Osteocyte (in vitro differentiated cells): ENCODE measurements at regions not wholly inside any gene's neighbourhood (a gene's known extent, or its start where the extent isn't known, plus 50 kb on each side); places are given as distances from the start of the nearest gene placed in this dataset.

Source experiments
- DNase-seq: peaks from one replicate; pipeline ENCODE4 v3.0.0; 2021; ENCODE audit warnings: mixed read lengths; ENCODE audit not compliant: unreplicated experiment; ENCODE audit errors: extremely low spot score
- H3K27ac Mint-ChIP-seq: one replicate; pipeline ENCODE4 v1.8.0; 2021; ENCODE audit warnings: mild to moderate bottlenecking, mixed read lengths; ENCODE audit not compliant: unreplicated experiment
- H3K27me3 Mint-ChIP-seq: one replicate; pipeline ENCODE4 v1.8.0; 2021; ENCODE audit warnings: mixed read lengths; ENCODE audit not compliant: unreplicated experiment
- H3K36me3 Mint-ChIP-seq: one replicate; pipeline ENCODE4 v1.8.0; 2021; ENCODE audit warnings: mixed read lengths; ENCODE audit not compliant: unreplicated experiment
- H3K4me1 Mint-ChIP-seq: one replicate; pipeline ENCODE4 v1.8.0; 2021; ENCODE audit warnings: mixed read lengths; ENCODE audit not compliant: unreplicated experiment
- H3K4me3 Mint-ChIP-seq: one replicate; pipeline ENCODE4 v1.8.0; 2021; ENCODE audit warnings: mild to moderate bottlenecking, moderate library complexity, mixed read lengths; ENCODE audit not compliant: unreplicated experiment
- H3K9me3 Mint-ChIP-seq: one replicate; pipeline ENCODE4 v1.8.0; 2021; ENCODE audit warnings: mixed read lengths; ENCODE audit not compliant: unreplicated experiment
- CTCF ChIP-seq: fragments of 200-600 bp; sonication (generic); IDR thresholded peaks from 2 replicates; pipeline ENCODE4 v1.5.0; 2021; ENCODE audit warnings: antibody characterized with exemption, mild to moderate bottlenecking, moderate library complexity

- no peak overlapping the region for H3K27ac Mint-ChIP-seq
- TF ChIP-seq CTCF, result no peak
These were observed 478.3 kb upstream of the ISX start for GRCh38 chr22:34587357-34588356.

GRCh38 chr22:34588871-34589545 is 476.9 kb upstream of the ISX start:
- Mint-ChIP-seq H3K36me3 (no peaks in the 10 kb centered on the region), H3K4me1 (no peaks in the 10 kb centered on the region), H3K27ac (no peak overlapping the region), H3K4me3 (no peak overlapping the region), H3K27me3 (no peaks in the 10 kb centered on the region), H3K9me3 (peaks cover 32% of the 10 kb centered on the region)
- DNase-seq, result no peak
- TF ChIP-seq CTCF, result no peak

More at GRCh38 chr22:34587357-34588356, 478.3 kb upstream of the ISX start:
- Mint-ChIP-seq H3K36me3 (no peaks in the 10 kb centered on the region), H3K9me3 (peaks cover 42% of the 10 kb centered on the region), H3K4me1 (no peaks in the 10 kb centered on the region), H3K27me3 (no peaks in the 10 kb centered on the region), H3K4me3 (no peak overlapping the region)
- no peak for DNase-seq

GRCh38 chr22:34592123-34592740 is 473.7 kb upstream of the ISX start:
- Mint-ChIP-seq H3K4me1 (no peaks in the 10 kb centered on the region), H3K4me3 (no peak overlapping the region), H3K36me3 (no peaks in the 10 kb centered on the region), H3K27me3 (no peaks in the 10 kb centered on the region), H3K9me3 (peaks cover 40% of the 10 kb centered on the region), H3K27ac (no peak overlapping the region)
- no peak for DNase-seq
- no peak for TF ChIP-seq CTCF

GRCh38 chr22:34599567-34599966 is 466.4 kb upstream of the ISX start:
- Mint-ChIP-seq H3K36me3 (no peaks in the 10 kb centered on the region), H3K9me3 (peaks cover 40% of the 10 kb centered on the region), H3K4me3 (no peak overlapping the region), H3K4me1 (no peaks in the 10 kb centered on the region), H3K27me3 (no peaks in the 10 kb centered on the region), H3K27ac (no peak overlapping the region)
- DNase-seq, result no peak
- no peak for TF ChIP-seq CTCF

GRCh38 chr22:34604312-34604711 is 461.6 kb upstream of the ISX start:
- Mint-ChIP-seq H3K4me1 (no peaks in the 10 kb centered on the region), H3K27ac (no peak overlapping the region), H3K9me3 (peaks cover 54% of the 10 kb centered on the region), H3K4me3 (no peak overlapping the region), H3K27me3 (no peaks in the 10 kb centered on the region), H3K36me3 (no peaks in the 10 kb centered on the region)
- no peak for TF ChIP-seq CTCF
- no peak for DNase-seq
